Sigmoid colon (tissue), 4 donors: ENCODE measurements at regions not wholly inside any gene's neighbourhood (a gene's known extent, or its start where the extent isn't known, plus 50 kb on each side); places are given as distances from the start of the nearest gene placed in this dataset.
"Not testable (repeated sequence)": the region's sequence is repeated elsewhere in the genome, so short reads cannot be mapped to it uniquely, and the experiment has no call there.

Experiments used
- CTCF ChIP-seq, 4 experiments: fragments of 450-650 bp in 3 of 4; fragments of 200-600 bp in 1 of 4; IDR thresholded peaks; one replicate each; pipeline ENCODE4 v1.5.1; 2016 to 2019; ENCODE audit warnings: antibody characterized with exemption in 4 of 4, mild to moderate bottlenecking in 3 of 4, moderate library complexity in 2 of 4
- EP300 ChIP-seq, 4 donors: sonication (generic); formaldehyde crosslinking; IDR thresholded peaks; one replicate each; pipeline ENCODE4 v1.6.1; 2017; ENCODE audit warnings: antibody characterized with exemption in 4 of 4
- POLR2A ChIP-seq, 2 donors: fragments of 450-650 bp; IDR thresholded peaks; one replicate each; pipeline ENCODE4 v1.6.1; 2016; ENCODE audit warnings: antibody characterized with exemption in 2 of 2, mild to moderate bottlenecking in 2 of 2, moderate library complexity in 2 of 2
- POLR2AphosphoS5 ChIP-seq, 4 donors: sonication (generic); formaldehyde crosslinking; IDR thresholded peaks; one replicate each; pipeline ENCODE4 v1.6.1; 2017; ENCODE audit warnings: antibody characterized with exemption in 4 of 4

DNA sequence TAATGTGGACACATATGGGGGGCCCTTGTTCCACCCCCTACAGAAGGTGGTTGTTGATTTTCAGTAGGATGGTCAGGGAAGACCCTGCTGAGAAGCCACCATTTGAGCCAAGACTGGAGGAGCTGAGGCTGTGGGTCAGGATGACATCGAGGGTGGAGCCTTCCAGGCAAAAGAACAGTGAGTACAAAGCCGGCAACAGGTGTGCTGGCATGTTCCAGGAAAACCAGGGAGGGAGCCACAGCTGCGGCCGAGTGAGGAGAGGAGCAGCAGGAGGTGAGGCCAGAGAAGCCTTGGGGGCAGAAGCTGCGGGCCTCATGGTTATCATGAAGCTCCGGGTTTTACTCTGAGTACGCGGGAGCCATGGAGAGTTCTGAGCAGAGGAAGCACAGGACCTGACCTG is 126.9 kb upstream of the SULF2 start:
- not testable (repeated sequence) for TF ChIP-seq CTCF, POLR2A, EP300, POLR2AphosphoS5 (IDR thresholded peaks at IDR 0.05)
